Endothelial cell of umbilical vein (primary cell): ENCODE measurements at regions not wholly inside any gene's neighbourhood (a gene's known extent, or its start where the extent isn't known, plus 50 kb on each side); places are given as distances from the start of the nearest gene placed in this dataset.

Experiments used
- BruUV-seq: library from RNA; stranded (reverse); fragments of 400-500 nt; replicated peaks from 2 replicates; lab custom pipeline; 2021; lab: Mats Ljungman, UMichigan
- CTCF ChIA-PET: fragments of 300-600, 350-600 bp; sonication (Branson Sonifier 250); formaldehyde crosslinking; loops from one replicate; lab custom pipeline; 2021; ENCODE audit warnings: antibody characterized with exemption, inconsistent platforms; lab: Charles Lee
- POLR2A ChIA-PET: fragments of 300-600, 350-600 bp; sonication (Branson Sonifier 250); formaldehyde crosslinking; loops from one replicate; lab custom pipeline; 2021; ENCODE audit warnings: antibody characterized with exemption, inconsistent platforms; lab: Charles Lee
- DNase-seq: peaks from one replicate; pipeline ENCODE4 v3.0.0-alpha.2; 2011; ENCODE audit warnings: low read depth, low spot score
- FAIRE-seq: peaks from 2 replicates; lab custom pipeline; 2011; peaks lifted over from hg19 to GRCh38; lab: Jason Lieb, UNC
- H2AFZ ChIP-seq: 2 replicates; pipeline ENCODE4 v1.6.0; 2012; ENCODE audit warnings: low read depth, low read length, control low read depth, inconsistent platforms
- H3K27ac ChIP-seq: 2 replicates; pipeline ENCODE4 v1.5.1; 2011; ENCODE audit warnings: low read depth, mild to moderate bottlenecking, control low read depth, low read length, moderate library complexity; ENCODE audit not compliant: insufficient read depth
- H3K27me3 ChIP-seq, 2 experiments: 2 replicates each; pipeline versions ENCODE4 v1.6.0 to v1.6.1; 2011; ENCODE audit warnings: low read length in 2 of 2, mixed read lengths in 1 of 2; ENCODE audit not compliant: control insufficient read depth in 2 of 2, insufficient read depth in 2 of 2
- H3K36me3 ChIP-seq, 2 experiments: 2 replicates in 1 of 2; 3 replicates in 1 of 2; pipeline ENCODE4 v1.5.1; 2011; ENCODE audit warnings: low read length in 2 of 2, mild to moderate bottlenecking in 1 of 2, moderate library complexity in 1 of 2; ENCODE audit not compliant: control insufficient read depth in 2 of 2, insufficient read depth in 2 of 2; ENCODE audit errors: extremely low read depth in 1 of 2
- H3K4me1 ChIP-seq: 3 replicates; pipeline ENCODE4 v1.5.1; 2011; ENCODE audit warnings: mild to moderate bottlenecking, low read length; ENCODE audit not compliant: control insufficient read depth, insufficient read depth; ENCODE audit errors: extremely low read depth
- H3K4me2 ChIP-seq: 2 replicates; pipeline ENCODE4 v1.6.1; 2011; ENCODE audit warnings: low read length, control low read depth, mixed read lengths; ENCODE audit not compliant: insufficient read depth
- H3K4me3 ChIP-seq, 3 experiments: fragments of 200-600 bp in 1 of 3; sonication (generic), shearing (Covaris generic) in 1 of 3; replicated peaks in 1 of 3; 2 replicates each; pipeline ENCODE4 v1.5.1; 2011 to 2016; ENCODE audit warnings: control low read depth in 3 of 3, low read length in 3 of 3, mild to moderate bottlenecking in 2 of 3, inconsistent platforms in 1 of 3, low read depth in 1 of 3, moderate library complexity in 1 of 3; ENCODE audit not compliant: insufficient read depth in 1 of 3
- H3K79me2 ChIP-seq: 2 replicates; pipeline ENCODE4 v1.6.0; 2012; ENCODE audit warnings: low read length, inconsistent platforms; ENCODE audit not compliant: control insufficient read depth, insufficient read depth
- H3K9ac ChIP-seq: replicated peaks from 2 replicates; pipeline ENCODE3; 2011; ENCODE audit warnings: low read length, control low read depth; ENCODE audit not compliant: insufficient read depth; ENCODE audit errors: extremely low read depth
- H3K9me1 ChIP-seq: replicated peaks from 3 replicates; pipeline ENCODE4 v1.6.0; 2011; ENCODE audit warnings: mild to moderate bottlenecking, low read length; ENCODE audit not compliant: control insufficient read depth, insufficient read depth; ENCODE audit errors: extremely low read depth
- H3K9me3 ChIP-seq: replicated peaks from 2 replicates; pipeline ENCODE4 v1.5.1; 2012; ENCODE audit warnings: low read length, inconsistent platforms; ENCODE audit not compliant: control insufficient read depth, insufficient read depth
- H4K20me1 ChIP-seq: replicated peaks from 2 replicates; pipeline ENCODE3; 2011; ENCODE audit warnings: mild to moderate bottlenecking, low read length; ENCODE audit not compliant: control insufficient read depth, insufficient read depth; ENCODE audit errors: extremely low read depth
- EZH2 ChIP-seq: IDR thresholded peaks from 2 replicates; pipeline ENCODE4 v1.6.1; 2012; ENCODE audit warnings: borderline replicate concordance, low read depth, mild to moderate bottlenecking, moderate library complexity, low read length, inconsistent platforms; ENCODE audit not compliant: severe bottlenecking
- FOS ChIP-seq: IDR thresholded peaks from 2 replicates; pipeline ENCODE4 v1.6.1; 2011; ENCODE audit warnings: mild to moderate bottlenecking, low read length, moderate library complexity, borderline replicate concordance; ENCODE audit not compliant: insufficient read depth
- GATA2 ChIP-seq: IDR thresholded peaks from 2 replicates; pipeline ENCODE4 v1.7.0; 2011; ENCODE audit warnings: low read depth, mild to moderate bottlenecking, moderate library complexity, mixed read lengths, low read length; ENCODE audit not compliant: insufficient read length, insufficient read depth
- JUN ChIP-seq: IDR thresholded peaks from 2 replicates; pipeline ENCODE4 v1.6.1; 2011; ENCODE audit warnings: borderline replicate concordance, low read depth; ENCODE audit not compliant: insufficient read length, insufficient read depth
- MYC ChIP-seq: IDR thresholded peaks from one replicate; pipeline ENCODE4 v1.6.1; 2011; ENCODE audit warnings: mild to moderate bottlenecking, low read depth, low read length
- POLR2A ChIP-seq: IDR thresholded peaks from 2 replicates; pipeline ENCODE4 v1.6.1; 2012; ENCODE audit warnings: low read depth, mild to moderate bottlenecking, control low read depth, low read length
- POLR2AphosphoS5 ChIP-seq: IDR thresholded peaks from 2 replicates; pipeline ENCODE4 v1.6.1; 2012; ENCODE audit warnings: low read depth, mild to moderate bottlenecking, control low read depth, low read length, moderate library complexity; ENCODE audit not compliant: insufficient read depth
- dilution Hi-C: fragments of 300-500 bp; cut with MboI; formaldehyde crosslinking; loops from one replicate; pipeline ENCODE4 v1.15.0; 2019; ENCODE audit warnings: low sequenced_read_pairs; ENCODE audit not compliant: extremely low pct_ligation_motif_present
- intact Hi-C: fragments of 100-400 bp; cut with micrococcal nuclease; formaldehyde crosslinking; loops from one replicate; pipeline ENCODE4 v1.10.0; 2022
- TF ChIP-seq, protein P1 (sequence below), 2 donors: IDR thresholded peaks; 1 replicate in 1 of 2; 2 replicates in 1 of 2; pipeline ENCODE4 v1.5.1; 2011; ENCODE audit warnings: low read length in 2 of 2, mild to moderate bottlenecking in 2 of 2, moderate library complexity in 2 of 2, control low read depth in 1 of 2, inconsistent platforms in 1 of 2, low read depth in 1 of 2; ENCODE audit not compliant: insufficient read depth in 1 of 2; ENCODE audit errors: extremely low read depth in 1 of 2
- TF ChIP-seq, protein P2 (sequence below): IDR thresholded peaks from 2 replicates; pipeline ENCODE4 v1.6.1; 2011; ENCODE audit not compliant: insufficient read depth, insufficient read length

DNA sequence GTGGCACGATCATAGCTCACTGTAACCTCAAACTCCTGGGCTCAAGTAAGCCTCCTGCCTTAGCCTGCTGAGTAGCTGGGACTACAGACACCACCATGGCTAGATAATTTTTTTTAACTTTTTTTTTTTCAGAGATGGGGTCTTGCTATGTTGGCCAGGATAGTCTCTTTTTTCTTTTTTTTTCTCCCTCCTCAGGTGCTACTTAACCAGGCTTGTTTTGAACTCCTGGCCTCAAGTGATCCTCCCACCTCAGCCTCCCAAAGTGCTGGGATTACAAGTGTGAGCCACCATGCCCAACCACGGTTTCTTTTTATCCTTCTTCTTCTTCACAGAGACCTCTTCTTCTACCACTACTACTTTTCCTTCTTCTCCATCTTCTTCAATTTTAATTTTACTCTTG, 53.8 kb upstream of the MAP4 start:
- Histone ChIP-seq H3K36me3 (no peaks in the 10 kb centered on the region), H3K4me1 (no peaks in the 10 kb centered on the region), H3K27me3 (no peaks in the 10 kb centered on the region), H3K9ac (no peak overlapping the region), H3K9me1 (no peaks in the 10 kb centered on the region), H2AFZ (no peak overlapping the region), H3K9me3 (no peaks in the 10 kb centered on the region), H3K79me2 (peaks cover 98% of the 10 kb centered on the region), H3K27ac (no peak overlapping the region), H3K4me2 (no peak overlapping the region), H3K4me3 (no peak overlapping the region), H4K20me1 (peaks cover 9% of the 10 kb centered on the region)
- TF ChIP-seq MYC (no peak), POLR2A (no peak), JUN (no peak), EZH2 (no peak), POLR2AphosphoS5 (no peak), GATA2 (no peak), FOS (no peak)
- TF ChIP-seq, protein P1, sequence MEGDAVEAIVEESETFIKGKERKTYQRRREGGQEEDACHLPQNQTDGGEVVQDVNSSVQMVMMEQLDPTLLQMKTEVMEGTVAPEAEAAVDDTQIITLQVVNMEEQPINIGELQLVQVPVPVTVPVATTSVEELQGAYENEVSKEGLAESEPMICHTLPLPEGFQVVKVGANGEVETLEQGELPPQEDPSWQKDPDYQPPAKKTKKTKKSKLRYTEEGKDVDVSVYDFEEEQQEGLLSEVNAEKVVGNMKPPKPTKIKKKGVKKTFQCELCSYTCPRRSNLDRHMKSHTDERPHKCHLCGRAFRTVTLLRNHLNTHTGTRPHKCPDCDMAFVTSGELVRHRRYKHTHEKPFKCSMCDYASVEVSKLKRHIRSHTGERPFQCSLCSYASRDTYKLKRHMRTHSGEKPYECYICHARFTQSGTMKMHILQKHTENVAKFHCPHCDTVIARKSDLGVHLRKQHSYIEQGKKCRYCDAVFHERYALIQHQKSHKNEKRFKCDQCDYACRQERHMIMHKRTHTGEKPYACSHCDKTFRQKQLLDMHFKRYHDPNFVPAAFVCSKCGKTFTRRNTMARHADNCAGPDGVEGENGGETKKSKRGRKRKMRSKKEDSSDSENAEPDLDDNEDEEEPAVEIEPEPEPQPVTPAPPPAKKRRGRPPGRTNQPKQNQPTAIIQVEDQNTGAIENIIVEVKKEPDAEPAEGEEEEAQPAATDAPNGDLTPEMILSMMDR (IDR thresholded peaks at IDR 0.05; ENCODE audit: extremely low read depth in 1 of 2, insufficient read depth in 1 of 2, low read depth in 1 of 2, low read length in 2 of 2), result no peak
- TF ChIP-seq, protein P2, sequence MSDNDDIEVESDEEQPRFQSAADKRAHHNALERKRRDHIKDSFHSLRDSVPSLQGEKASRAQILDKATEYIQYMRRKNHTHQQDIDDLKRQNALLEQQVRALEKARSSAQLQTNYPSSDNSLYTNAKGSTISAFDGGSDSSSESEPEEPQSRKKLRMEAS, result no peak
- BruUV-seq, result no TSS peak
- POLR2A ChIA-PET, result no interaction called here
- dilution Hi-C loops (no loop called here), intact Hi-C loops (no loop called here)
- DNase-seq, result no peak
- FAIRE-seq, result no peak
- CTCF ChIA-PET, result no interaction called here
